ENCODE measurements at regions not wholly inside any gene's neighbourhood (a gene's known extent, or its start where the extent isn't known, plus 50 kb on each side); places are given as distances from the start of the nearest gene placed in this dataset.
"Not testable (repeated sequence)": the region's sequence is repeated elsewhere in the genome, so short reads cannot be mapped to it uniquely, and the experiment has no call there.

DNA sequence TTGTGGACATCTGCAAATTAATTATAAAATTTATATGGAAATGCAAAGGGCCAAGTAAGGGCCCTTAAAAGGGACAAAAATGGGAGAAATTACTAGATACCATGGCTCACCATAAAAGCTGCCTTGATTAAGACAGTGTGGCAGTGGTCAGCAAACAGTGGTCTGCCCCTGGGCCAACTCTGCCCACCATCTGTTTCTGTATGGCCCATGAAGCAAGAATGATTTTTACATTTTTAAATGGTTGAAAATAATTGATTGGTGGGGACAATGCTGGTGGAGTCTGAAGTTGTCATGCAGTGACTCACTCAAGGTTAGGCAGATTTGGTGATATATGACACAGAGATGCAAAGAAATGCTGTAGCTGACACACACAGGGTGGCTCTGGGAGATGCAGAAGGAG lies 295.6 kb downstream of the RTP5 start:
- TF ChIP-seq, protein P1, sequence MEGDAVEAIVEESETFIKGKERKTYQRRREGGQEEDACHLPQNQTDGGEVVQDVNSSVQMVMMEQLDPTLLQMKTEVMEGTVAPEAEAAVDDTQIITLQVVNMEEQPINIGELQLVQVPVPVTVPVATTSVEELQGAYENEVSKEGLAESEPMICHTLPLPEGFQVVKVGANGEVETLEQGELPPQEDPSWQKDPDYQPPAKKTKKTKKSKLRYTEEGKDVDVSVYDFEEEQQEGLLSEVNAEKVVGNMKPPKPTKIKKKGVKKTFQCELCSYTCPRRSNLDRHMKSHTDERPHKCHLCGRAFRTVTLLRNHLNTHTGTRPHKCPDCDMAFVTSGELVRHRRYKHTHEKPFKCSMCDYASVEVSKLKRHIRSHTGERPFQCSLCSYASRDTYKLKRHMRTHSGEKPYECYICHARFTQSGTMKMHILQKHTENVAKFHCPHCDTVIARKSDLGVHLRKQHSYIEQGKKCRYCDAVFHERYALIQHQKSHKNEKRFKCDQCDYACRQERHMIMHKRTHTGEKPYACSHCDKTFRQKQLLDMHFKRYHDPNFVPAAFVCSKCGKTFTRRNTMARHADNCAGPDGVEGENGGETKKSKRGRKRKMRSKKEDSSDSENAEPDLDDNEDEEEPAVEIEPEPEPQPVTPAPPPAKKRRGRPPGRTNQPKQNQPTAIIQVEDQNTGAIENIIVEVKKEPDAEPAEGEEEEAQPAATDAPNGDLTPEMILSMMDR (IDR thresholded peaks at IDR 0.05), result not testable (repeated sequence)
- not testable (repeated sequence) for TF ChIP-seq POLR2A (IDR thresholded peaks at IDR 0.05)

All from adrenal gland (tissue), 5 donors.